Retina (tissue), 1 donor: ENCODE measurements at regions not wholly inside any gene's neighbourhood (a gene's known extent, or its start where the extent isn't known, plus 50 kb on each side); places are given as distances from the start of the nearest gene placed in this dataset.

ENCODE experiments used
- DNase-seq: peaks from one replicate; pipeline ENCODE4 v3.0.0-alpha.2; 2016

- no peak for DNase-seq
Measured at GRCh38 chr4:125444166-125444565, 129.4 kb downstream of the FAT4 start.

- DNase-seq = no peak
Measured at GRCh38 chr4:125445525-125445924, 130.8 kb downstream of the FAT4 start.

GRCh38 chr4:125447551-125448290 is 133.0 kb downstream of the FAT4 start:
- DNase-seq = no peak

GRCh38 chr4:125456075-125456474 is 141.3 kb downstream of the FAT4 start:
- no peak for DNase-seq

GRCh38 chr4:125459531-125459930 is 144.8 kb downstream of the FAT4 start:
- DNase-seq = no peak

- DNase-seq = no peak
Measured at GRCh38 chr4:125461676-125462363, 147.1 kb downstream of the FAT4 start.

GRCh38 chr4:125464146-125464545 is 149.4 kb downstream of the FAT4 start:
- DNase-seq = no peak

- no peak for DNase-seq
Measured at GRCh38 chr4:125481334-125482045, 166.7 kb downstream of the FAT4 start.

GRCh38 chr4:125482822-125483221 is 168.1 kb downstream of the FAT4 start:
- no peak for DNase-seq

- DNase-seq = no peak
Measured at GRCh38 chr4:125483278-125483677, 168.5 kb downstream of the FAT4 start.

GRCh38 chr4:125484912-125485311 is 170.2 kb downstream of the FAT4 start:
- no peak for DNase-seq

- DNase-seq = no peak
Measured at GRCh38 chr4:125486351-125486750, 171.6 kb downstream of the FAT4 start.

- no peak for DNase-seq
Measured at GRCh38 chr4:125489952-125490690, 175.4 kb downstream of the FAT4 start.

- no peak for DNase-seq
Measured at GRCh38 chr4:125492957-125493356, 178.2 kb downstream of the FAT4 start.

GRCh38 chr4:125497861-125498260 is 183.1 kb downstream of the FAT4 start:
- DNase-seq = no peak

GRCh38 chr4:125498981-125499380 is 184.2 kb downstream of the FAT4 start:
- no peak for DNase-seq

- DNase-seq = no peak
Measured at GRCh38 chr4:125501090-125501489, 186.3 kb downstream of the FAT4 start.

GRCh38 chr4:125501568-125501967 is 186.8 kb downstream of the FAT4 start:
- no peak for DNase-seq

GRCh38 chr4:125505621-125506020 is 190.9 kb downstream of the FAT4 start:
- no peak for DNase-seq

GRCh38 chr4:125507141-125507540 is 192.4 kb downstream of the FAT4 start:
- DNase-seq = no peak

GRCh38 chr4:125511715-125512114 is 197.0 kb downstream of the FAT4 start:
- DNase-seq = no peak

- DNase-seq = no peak
Measured at GRCh38 chr4:125515016-125515415, 200.3 kb downstream of the FAT4 start.

GRCh38 chr4:125517831-125518230 is 203.1 kb downstream of the FAT4 start:
- no peak for DNase-seq
